Keratinocyte (primary cell): ENCODE measurements at regions not wholly inside any gene's neighbourhood (a gene's known extent, or its start where the extent isn't known, plus 50 kb on each side); places are given as distances from the start of the nearest gene placed in this dataset.

Source experiments
- DNase-seq: peaks from one replicate; pipeline ENCODE4 v3.0.0-alpha.2; 2011; ENCODE audit warnings: low read depth, missing footprints, low spot score
- FAIRE-seq: peaks from 2 replicates; lab custom pipeline; 2011; peaks lifted over from hg19 to GRCh38; lab: Jason Lieb, UNC
- H2AFZ ChIP-seq: 2 replicates; pipeline ENCODE4 v1.6.0; 2012; ENCODE audit warnings: low read length, control low read depth, inconsistent platforms; ENCODE audit not compliant: control insufficient read depth
- H3K27ac ChIP-seq: 2 replicates; pipeline ENCODE4 v1.5.1; 2011; ENCODE audit warnings: low read length; ENCODE audit not compliant: control insufficient read depth, insufficient read depth
- H3K27me3 ChIP-seq: 3 replicates; pipeline ENCODE4 v1.6.0; 2011; ENCODE audit warnings: low read length; ENCODE audit not compliant: control insufficient read depth, insufficient read depth; ENCODE audit errors: extremely low read depth
- H3K36me3 ChIP-seq, 2 experiments: 2 replicates in 1 of 2; 3 replicates in 1 of 2; pipeline ENCODE4 v1.5.1; 2011; ENCODE audit warnings: low read length in 2 of 2, mild to moderate bottlenecking in 1 of 2; ENCODE audit not compliant: control insufficient read depth in 2 of 2, insufficient read depth in 2 of 2; ENCODE audit errors: extremely low read depth in 1 of 2
- H3K4me1 ChIP-seq: 3 replicates; pipeline ENCODE4 v1.5.1; 2011; ENCODE audit warnings: low read length; ENCODE audit not compliant: control insufficient read depth, insufficient read depth; ENCODE audit errors: extremely low read depth
- H3K4me2 ChIP-seq: 3 replicates; pipeline ENCODE4 v1.6.0; 2011; ENCODE audit warnings: low read depth, low read length; ENCODE audit not compliant: control insufficient read depth, insufficient read depth; ENCODE audit errors: extremely low read depth
- H3K4me3 ChIP-seq, 3 experiments: fragments of 200-600 bp in 1 of 3; sonication (generic) in 1 of 3; 2 replicates in 2 of 3; 3 replicates in 1 of 3; pipeline ENCODE4 v1.5.1; 2011 to 2016; ENCODE audit warnings: low read length in 3 of 3, mild to moderate bottlenecking in 3 of 3, control low read depth in 2 of 3, inconsistent platforms in 1 of 3, low read depth in 1 of 3, mixed read lengths in 1 of 3, mixed run types in 1 of 3, moderate library complexity in 1 of 3; ENCODE audit not compliant: control insufficient read depth in 2 of 3, insufficient read depth in 2 of 3; ENCODE audit errors: extremely low read depth in 1 of 3
- H3K79me2 ChIP-seq: 2 replicates; pipeline ENCODE4 v1.6.0; 2012; ENCODE audit warnings: low read length; ENCODE audit not compliant: control insufficient read depth, insufficient read depth
- H3K9ac ChIP-seq: 3 replicates; pipeline ENCODE4 v1.6.0; 2011; ENCODE audit warnings: low read length; ENCODE audit not compliant: control insufficient read depth, insufficient read depth; ENCODE audit errors: extremely low read depth
- H3K9me1 ChIP-seq: 3 replicates; pipeline ENCODE4 v1.6.0; 2011; ENCODE audit warnings: low read length; ENCODE audit not compliant: control insufficient read depth, insufficient read depth; ENCODE audit errors: extremely low read depth
- H3K9me3 ChIP-seq: 2 replicates; pipeline ENCODE4 v1.5.1; 2012; ENCODE audit warnings: low read depth, low read length; ENCODE audit not compliant: control insufficient read depth
- H4K20me1 ChIP-seq: 3 replicates; pipeline ENCODE4 v1.6.0; 2011; ENCODE audit warnings: low read length; ENCODE audit not compliant: control insufficient read depth, insufficient read depth; ENCODE audit errors: extremely low read depth
- CTCF ChIP-seq, 3 experiments: IDR thresholded peaks in 1 of 3; conservative IDR thresholded peaks in 1 of 3; optimal IDR thresholded peaks in 1 of 3; 2 replicates in 2 of 3; 3 replicates in 1 of 3; pipeline versions ENCODE3 to v1.5.1; 2011; ENCODE audit warnings: low read length in 3 of 3, mild to moderate bottlenecking in 3 of 3, moderate library complexity in 2 of 3, control low read depth in 1 of 3, inconsistent platforms in 1 of 3; ENCODE audit not compliant: insufficient read depth in 2 of 3; ENCODE audit errors: extremely low read depth in 1 of 3
- EZH2 ChIP-seq: IDR thresholded peaks from one replicate; pipeline ENCODE4 v1.6.1; 2012; ENCODE audit warnings: inconsistent platforms, mild to moderate bottlenecking, low read length, moderate library complexity
- dilution Hi-C: fragments of 300-500 bp; cut with MboI; formaldehyde crosslinking; loops from one replicate; pipeline ENCODE4 v1.7.0; 2020; ENCODE audit warnings: low sequenced_read_pairs; ENCODE audit not compliant: extremely low pct_ligation_motif_present

- Histone ChIP-seq H3K27ac (no peak overlapping the region), H3K9me3 (no peaks in the 10 kb centered on the region)
- dilution Hi-C loops, result no loop called here
Observed at GRCh38 chr2:238701341-238702206, 146.3 kb upstream of the TWIST2 start.

DNA sequence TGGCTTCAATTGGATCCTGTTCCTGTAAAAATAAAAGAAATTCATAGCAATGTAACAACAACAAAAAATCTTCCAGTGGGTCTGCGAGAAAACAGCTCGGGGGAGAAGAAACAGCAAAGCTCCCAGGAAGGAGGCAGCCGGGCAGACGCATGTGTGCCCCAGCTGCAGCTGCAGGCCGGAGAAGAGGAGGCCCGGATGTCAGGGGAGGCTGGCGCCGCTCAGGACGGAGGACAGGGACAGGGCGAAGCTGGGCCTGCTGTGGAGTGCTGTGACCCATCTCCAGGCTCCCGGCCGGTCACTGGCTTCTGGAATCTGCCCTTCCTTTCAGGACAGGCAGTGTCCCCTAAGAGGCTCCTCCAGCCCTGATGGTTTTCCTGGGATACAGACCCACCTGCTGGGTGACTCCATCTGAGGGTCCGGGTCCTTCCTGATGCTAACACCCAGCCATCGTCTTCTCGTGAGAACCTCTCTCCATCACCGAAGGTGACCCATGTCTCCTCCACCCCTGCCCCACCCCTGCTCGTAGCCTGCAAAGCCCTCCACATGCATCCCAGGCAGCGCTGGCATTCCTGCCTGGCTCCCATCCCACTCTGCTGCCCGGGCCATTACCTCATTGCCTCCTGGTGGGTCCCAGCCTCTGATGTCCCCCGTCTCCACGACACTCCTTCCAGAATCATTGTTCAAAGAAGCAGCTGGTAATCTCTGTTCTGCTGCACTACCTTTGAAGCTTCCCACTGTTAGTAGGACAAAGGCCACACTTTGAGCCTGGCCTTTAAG, 145.4 kb upstream of the TWIST2 start:
- Histone ChIP-seq H3K36me3 (no peaks in the 10 kb centered on the region), H3K79me2 (no peaks in the 10 kb centered on the region), H3K4me3 (no peak overlapping the region), H3K9me1 (no peaks in the 10 kb centered on the region), H3K4me1 (no peaks in the 10 kb centered on the region), H4K20me1 (no peaks in the 10 kb centered on the region), H3K9me3 (no peaks in the 10 kb centered on the region), H2AFZ (no peak overlapping the region), H3K9ac (no peak overlapping the region), H3K27ac (no peak overlapping the region), H3K4me2 (no peak overlapping the region), H3K27me3 (no peaks in the 10 kb centered on the region)
- dilution Hi-C loops, result no loop called here
- DNase-seq, result no peak
- no peak for FAIRE-seq
- TF ChIP-seq CTCF (optimal IDR thresholded peaks at IDR 0.05 in 1 of 3, IDR thresholded peaks at IDR 0.05 in 1 of 3, conservative IDR thresholded peaks at IDR 0.05 in 1 of 3; ENCODE audit: extremely low read depth in 1 of 3, insufficient read depth in 2 of 3, low read length in 3 of 3) (no peak), EZH2 (no peak)

More at GRCh38 chr2:238701341-238702206, 146.3 kb upstream of the TWIST2 start:
- H3K4me2 ChIP-seq, result no peak overlapping the region
- no peak for TF ChIP-seq EZH2
- no peak for TF ChIP-seq CTCF (optimal IDR thresholded peaks at IDR 0.05 in 1 of 3, IDR thresholded peaks at IDR 0.05 in 1 of 3, conservative IDR thresholded peaks at IDR 0.05 in 1 of 3; ENCODE audit: extremely low read depth in 1 of 3, insufficient read depth in 2 of 3, low read length in 3 of 3)
- no peaks in the 10 kb centered on the region for H3K79me2 ChIP-seq
- H3K27me3 ChIP-seq, result no peaks in the 10 kb centered on the region
- no peaks in the 10 kb centered on the region for H4K20me1 ChIP-seq
- FAIRE-seq, result no peak
- H3K9me1 ChIP-seq, result no peaks in the 10 kb centered on the region
- no peak overlapping the region for H3K9ac ChIP-seq
- no peak overlapping the region for H2AFZ ChIP-seq
- H3K36me3 ChIP-seq, result no peaks in the 10 kb centered on the region
- no peak overlapping the region for H3K4me3 ChIP-seq
- DNase-seq, result no peak
- no peaks in the 10 kb centered on the region for H3K4me1 ChIP-seq
